ENCODE measurements at regions not wholly inside any gene's neighbourhood (a gene's known extent, or its start where the extent isn't known, plus 50 kb on each side); places are given as distances from the start of the nearest gene placed in this dataset.

GRCh38 chr12:127416796-127417195 is 850.2 kb upstream of the TMEM132C start:
- H3K4me2 ChIP-seq (ENCODE audit: insufficient read depth in 1 of 2, low read depth in 2 of 2, low read length in 2 of 2), result no peak overlapping the region
- no peak overlapping the region for H4K5ac ChIP-seq (ENCODE audit: insufficient read length, low read depth, low read length)
- no peak overlapping the region for H3K23ac ChIP-seq (ENCODE audit: insufficient read length)
- FAIRE-seq (no peak), DNase-seq (ENCODE audit: low read depth in 1 of 2, low spot score in 2 of 2) (no peak)
- no peak overlapping the region for H2AK5ac ChIP-seq (ENCODE audit: low read depth, low read length)
- H2BK5ac ChIP-seq (ENCODE audit: low read depth, low read length), result no peak overlapping the region
- WGBS, 2 experiments (ENCODE audit: extremely low coverage in 1 of 2, insufficient coverage in 1 of 2, insufficient read length in 1 of 2, insufficient replicate concordance in 2 of 2, low coverage in 1 of 2, low lambda C conversion rate in 2 of 2, missing lambda C conversion rate in 1 of 2), result 91% methylated on average over 3 of the region's 3 CpGs; no CpG with 5 or more reads in 1 of the 2 experiments
- no peak overlapping the region for H3K18ac ChIP-seq (ENCODE audit: extremely low read depth, low read length)
- H3K79me2 ChIP-seq (ENCODE audit: control insufficient read depth in 1 of 2, insufficient read depth in 2 of 2, low read length in 2 of 2), result no peaks in the 10 kb centered on the region
- no peak overlapping the region for H2BK12ac ChIP-seq (ENCODE audit: low read depth, low read length)
- ChIA-PET POLR2A (ENCODE audit: partially characterized antibody) (interaction anchor here (1.0 kb wide), 1 partner anchor 19 kb away, joined by 3 read pairs; no protein-coding TSS in a partner anchor), CTCF (ENCODE audit: partially characterized antibody) (interaction anchor here (1.2 kb wide), 1 partner anchor 10 kb away, joined by 3 read pairs; no protein-coding TSS in a partner anchor)
- H3K4ac ChIP-seq (replicated peaks; ENCODE audit: insufficient read length, low read depth, low read length), result no peak overlapping the region
- H2BK20ac ChIP-seq (ENCODE audit: low read length), result no peak overlapping the region
- H4K20me1 ChIP-seq (replicated peaks in 1 of 2; ENCODE audit: control insufficient read depth in 1 of 2, insufficient read depth in 2 of 2, low read length in 2 of 2), result no peaks in the 10 kb centered on the region
- no peaks in the 10 kb centered on the region for H3K9me3 ChIP-seq (ENCODE audit: insufficient read depth in 2 of 2, low read depth in 1 of 2, low read length in 1 of 2)
- no peaks in the 10 kb centered on the region; the same call in 1 of the 2 replicates for H3K23me2 ChIP-seq (ENCODE audit: low read depth, low read length)
- H3K9ac ChIP-seq (replicated peaks in 1 of 4; ENCODE audit: extremely low read depth in 1 of 4, low read depth in 3 of 4, low read length in 3 of 4), result no peak overlapping the region
- no peak overlapping the region for H4K8ac ChIP-seq (ENCODE audit: extremely low read depth, insufficient read depth, low read length)
- no peak overlapping the region for H3K14ac ChIP-seq (ENCODE audit: insufficient read length)
- no peak overlapping the region for H3K56ac ChIP-seq (replicated peaks; ENCODE audit: insufficient read length, low read depth, low read length)
- no peak overlapping the region for H2BK120ac ChIP-seq (replicated peaks; ENCODE audit: low read depth, low read length)
- H3K4me3 ChIP-seq (ENCODE audit: extremely low read depth in 1 of 4, insufficient read depth in 2 of 4, low read depth in 3 of 4, low read length in 4 of 4), result no peak overlapping the region
- no peak overlapping the region for H4K91ac ChIP-seq (replicated peaks; ENCODE audit: insufficient read length, low read length)
- no peaks in the 10 kb centered on the region for H3K36me3 ChIP-seq (ENCODE audit: control insufficient read depth in 2 of 4, insufficient read depth in 4 of 4, low read length in 3 of 4)
- no peaks in the 10 kb centered on the region for H3K79me1 ChIP-seq (ENCODE audit: low read depth, low read length)
- H3K27me3 ChIP-seq (replicated peaks in 1 of 4; ENCODE audit: control insufficient read depth in 3 of 4, extremely low read depth in 1 of 4, insufficient read depth in 3 of 4, low read length in 3 of 4), result no peaks in the 10 kb centered on the region; a peak in 1 of 7 replicates
- H3K27ac ChIP-seq (ENCODE audit: low read depth, low read length), result no peak overlapping the region
- no peak overlapping the region for H2BK15ac ChIP-seq (ENCODE audit: low read length)
- H2AFZ ChIP-seq (ENCODE audit: low read length), result no peak overlapping the region
- peaks cover 0 to 6% (median 3%) of the 10 kb centered on the region in 4 experiments; a peak in 2 of 7 replicates for H3K4me1 ChIP-seq (replicated peaks in 1 of 4; ENCODE audit: control insufficient read depth in 3 of 4, insufficient read depth in 4 of 4, low read length in 3 of 4)
- TF ChIP-seq SP2 (IDR thresholded peaks at IDR 0.05; ENCODE audit: low read length), result no peak
